ENCODE measurements at regions not wholly inside any gene's neighbourhood (a gene's known extent, or its start where the extent isn't known, plus 50 kb on each side); places are given as distances from the start of the nearest gene placed in this dataset.

DNA sequence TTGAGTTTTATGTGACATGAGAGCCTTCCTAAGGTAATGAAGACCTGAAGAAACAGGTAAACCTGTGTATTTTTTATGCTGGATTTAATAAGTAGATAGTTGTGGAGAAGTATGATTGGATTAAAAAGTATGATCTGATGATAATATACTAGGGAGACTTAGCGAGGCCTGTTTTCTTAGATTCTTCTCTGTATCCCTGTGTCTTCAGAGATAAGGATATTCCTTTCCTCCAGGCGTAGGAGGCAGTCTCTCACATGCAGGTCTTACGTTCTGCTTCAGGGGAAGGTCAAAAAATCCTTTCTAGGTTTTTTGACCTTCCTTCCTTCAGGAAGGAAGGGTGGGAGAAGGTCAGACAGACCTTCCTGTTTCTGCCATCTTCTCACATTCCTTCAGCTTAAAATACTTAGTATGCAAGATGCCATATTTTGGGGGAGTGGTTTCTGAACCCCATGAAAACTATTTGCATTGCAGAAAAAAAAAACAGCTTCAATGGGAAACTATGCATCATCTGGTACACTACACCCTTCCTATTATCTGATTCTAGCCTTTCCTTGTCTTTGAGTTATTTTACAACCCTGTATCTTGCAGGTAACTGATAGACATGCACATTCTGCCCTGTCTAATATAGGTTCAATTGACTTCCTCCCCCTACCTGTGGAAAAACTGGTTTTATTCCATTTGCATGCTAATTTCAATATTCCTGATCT lies 57.3 kb upstream of the ZNF608 start:
- H3K36me3 Mint-ChIP-seq (ENCODE audit: insufficient read depth, unreplicated experiment): no peaks in the 10 kb centered on the region
- H3K27ac Mint-ChIP-seq (ENCODE audit: unreplicated experiment): no peak overlapping the region
- no peak overlapping the region for H3K4me3 Mint-ChIP-seq (ENCODE audit: low read depth, unreplicated experiment)
- no peaks in the 10 kb centered on the region for H3K4me1 Mint-ChIP-seq (ENCODE audit: low read depth, unreplicated experiment)
- intact Hi-C loops (cut with micrococcal nuclease; ENCODE audit: unreplicated experiment): no loop called here
- BruUV-seq (replicated peaks): no TSS peak
- TF ChIP-seq, protein P1, sequence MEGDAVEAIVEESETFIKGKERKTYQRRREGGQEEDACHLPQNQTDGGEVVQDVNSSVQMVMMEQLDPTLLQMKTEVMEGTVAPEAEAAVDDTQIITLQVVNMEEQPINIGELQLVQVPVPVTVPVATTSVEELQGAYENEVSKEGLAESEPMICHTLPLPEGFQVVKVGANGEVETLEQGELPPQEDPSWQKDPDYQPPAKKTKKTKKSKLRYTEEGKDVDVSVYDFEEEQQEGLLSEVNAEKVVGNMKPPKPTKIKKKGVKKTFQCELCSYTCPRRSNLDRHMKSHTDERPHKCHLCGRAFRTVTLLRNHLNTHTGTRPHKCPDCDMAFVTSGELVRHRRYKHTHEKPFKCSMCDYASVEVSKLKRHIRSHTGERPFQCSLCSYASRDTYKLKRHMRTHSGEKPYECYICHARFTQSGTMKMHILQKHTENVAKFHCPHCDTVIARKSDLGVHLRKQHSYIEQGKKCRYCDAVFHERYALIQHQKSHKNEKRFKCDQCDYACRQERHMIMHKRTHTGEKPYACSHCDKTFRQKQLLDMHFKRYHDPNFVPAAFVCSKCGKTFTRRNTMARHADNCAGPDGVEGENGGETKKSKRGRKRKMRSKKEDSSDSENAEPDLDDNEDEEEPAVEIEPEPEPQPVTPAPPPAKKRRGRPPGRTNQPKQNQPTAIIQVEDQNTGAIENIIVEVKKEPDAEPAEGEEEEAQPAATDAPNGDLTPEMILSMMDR (IDR thresholded peaks at IDR 0.05; ENCODE audit: unreplicated experiment): no peak
- no peaks in the 10 kb centered on the region for H3K9me3 Mint-ChIP-seq (ENCODE audit: low read depth, unreplicated experiment)
- CTCF ChIA-PET: no interaction called here
- DNase-seq: no peak
- H3K27me3 Mint-ChIP-seq (ENCODE audit: unreplicated experiment): no peaks in the 10 kb centered on the region

DNA sequence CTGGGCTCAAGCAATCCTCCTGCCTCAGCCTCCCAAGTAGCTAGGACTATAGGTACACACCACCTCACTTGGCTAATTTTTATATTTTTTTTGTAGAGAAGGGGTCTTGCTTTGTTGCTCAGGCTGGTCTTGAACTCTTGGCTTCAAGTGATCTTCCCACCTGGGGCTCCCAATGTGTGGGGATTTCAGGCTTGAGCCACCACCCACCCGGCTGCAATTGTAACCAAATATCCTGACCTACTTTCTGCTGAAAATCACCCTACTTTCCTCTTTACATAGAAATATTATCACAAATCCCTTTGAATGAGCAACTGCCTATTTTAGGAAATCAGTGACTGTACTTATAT lies 59.6 kb upstream of the ZNF608 start:
- H3K36me3 Mint-ChIP-seq (ENCODE audit: insufficient read depth, unreplicated experiment): no peaks in the 10 kb centered on the region
- intact Hi-C loops (cut with micrococcal nuclease; ENCODE audit: unreplicated experiment): no loop called here
- BruUV-seq (replicated peaks): no TSS peak
- no peak for DNase-seq
- H3K27ac Mint-ChIP-seq (ENCODE audit: unreplicated experiment): no peak overlapping the region
- no peaks in the 10 kb centered on the region for H3K4me1 Mint-ChIP-seq (ENCODE audit: low read depth, unreplicated experiment)
- H3K27me3 Mint-ChIP-seq (ENCODE audit: unreplicated experiment): no peaks in the 10 kb centered on the region
- H3K4me3 Mint-ChIP-seq (ENCODE audit: low read depth, unreplicated experiment): no peak overlapping the region
- TF ChIP-seq, protein P1 (IDR thresholded peaks at IDR 0.05; ENCODE audit: unreplicated experiment): no peak
- CTCF ChIA-PET: interaction anchor here (1.2 kb wide), 1 partner anchor 145 kb away, joined by 3 read pairs; no protein-coding TSS in a partner anchor
- H3K9me3 Mint-ChIP-seq (ENCODE audit: low read depth, unreplicated experiment): no peaks in the 10 kb centered on the region

DNA sequence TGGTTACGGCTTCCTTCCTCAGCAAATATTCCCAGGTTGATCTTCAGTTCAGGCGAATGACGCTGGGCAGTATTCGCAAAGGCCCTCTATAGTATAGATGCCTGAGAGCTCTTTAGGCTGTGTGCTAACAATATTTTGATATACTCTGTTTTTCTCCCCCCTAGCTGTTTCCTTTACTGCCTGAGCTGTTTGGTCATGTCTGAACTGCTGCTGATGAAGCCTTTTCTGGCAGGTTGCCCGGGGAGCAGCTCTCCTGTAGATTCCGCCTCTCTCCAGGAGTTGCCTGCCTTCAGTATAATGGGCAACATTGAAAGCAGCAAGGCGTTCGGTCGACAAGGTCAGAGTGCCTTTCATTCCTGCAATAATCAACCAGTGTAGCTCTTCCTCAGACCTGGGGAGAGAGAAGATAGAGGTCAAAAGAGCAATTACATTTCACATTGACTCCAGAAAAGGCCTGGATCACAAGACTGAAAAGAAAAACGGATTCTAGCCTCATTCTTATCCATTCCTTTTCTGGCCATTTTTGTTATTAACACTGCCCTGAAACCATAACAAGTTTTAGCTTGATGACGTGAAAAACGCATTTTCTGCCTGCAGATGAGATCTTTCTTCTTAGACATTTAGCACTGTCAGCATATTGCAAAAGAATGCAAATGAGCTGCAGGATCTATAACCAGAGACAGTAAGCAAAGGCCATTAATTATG lies 60.1 kb upstream of the ZNF608 start:
- Mint-ChIP-seq H3K27me3 (ENCODE audit: unreplicated experiment) (no peaks in the 10 kb centered on the region), H3K9me3 (ENCODE audit: low read depth, unreplicated experiment) (no peaks in the 10 kb centered on the region), H3K36me3 (ENCODE audit: insufficient read depth, unreplicated experiment) (no peaks in the 10 kb centered on the region), H3K4me1 (ENCODE audit: low read depth, unreplicated experiment) (no peaks in the 10 kb centered on the region), H3K27ac (ENCODE audit: unreplicated experiment) (no peak overlapping the region), H3K4me3 (ENCODE audit: low read depth, unreplicated experiment) (no peak overlapping the region)
- BruUV-seq (replicated peaks): no TSS peak
- intact Hi-C loops (cut with micrococcal nuclease; ENCODE audit: unreplicated experiment): no loop called here
- DNase-seq: peak; percentile 84
- TF ChIP-seq, protein P1 (IDR thresholded peaks at IDR 0.05; ENCODE audit: unreplicated experiment): no peak
- CTCF ChIA-PET: interaction anchor here (0.6 to 1.2 kb wide), 2 partner anchors 146 to 271 kb away, joined by 3 to 5 read pairs; no protein-coding TSS in a partner anchor

DNA sequence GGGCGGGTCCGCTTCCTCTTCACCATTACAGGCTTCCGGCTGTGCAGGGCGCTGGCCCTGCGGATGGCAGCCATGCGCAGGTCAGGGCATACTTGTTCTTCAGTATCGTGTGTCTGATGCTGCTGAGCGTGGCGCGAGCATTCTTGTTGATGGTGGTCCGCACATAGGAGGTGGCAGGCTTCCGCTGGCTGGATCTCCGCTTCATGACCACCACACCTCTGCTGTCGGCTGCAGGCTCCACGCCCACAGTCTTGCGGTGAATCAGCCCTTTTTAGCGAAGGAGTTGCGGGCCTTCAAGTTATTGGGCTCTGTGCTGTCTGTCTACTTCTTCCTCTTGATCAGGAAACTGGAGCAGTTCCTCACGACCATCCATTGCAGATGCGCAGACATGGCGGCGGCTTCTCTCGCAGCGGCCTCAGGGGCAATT lies 62.4 kb upstream of the ZNF608 start:
- peaks cover 3% of the 10 kb centered on the region for H3K9me3 Mint-ChIP-seq (ENCODE audit: low read depth, unreplicated experiment)
- intact Hi-C loops (cut with micrococcal nuclease; ENCODE audit: unreplicated experiment): no loop called here
- H3K27ac Mint-ChIP-seq (ENCODE audit: unreplicated experiment): no peak overlapping the region
- BruUV-seq (replicated peaks): no TSS peak
- TF ChIP-seq, protein P1 (IDR thresholded peaks at IDR 0.05; ENCODE audit: unreplicated experiment): no peak
- CTCF ChIA-PET: interaction anchor here (0.6 kb wide), 1 partner anchor 401 kb away, joined by 3 read pairs; no protein-coding TSS in a partner anchor
- no peak for DNase-seq
- H3K27me3 Mint-ChIP-seq (ENCODE audit: unreplicated experiment): no peaks in the 10 kb centered on the region
- no peaks in the 10 kb centered on the region for H3K36me3 Mint-ChIP-seq (ENCODE audit: insufficient read depth, unreplicated experiment)
- no peak overlapping the region for H3K4me3 Mint-ChIP-seq (ENCODE audit: low read depth, unreplicated experiment)
- peaks cover 12% of the 10 kb centered on the region for H3K4me1 Mint-ChIP-seq (ENCODE audit: low read depth, unreplicated experiment)
